Choroid plexus epithelial cell (primary cell): ENCODE measurements at regions not wholly inside any gene's neighbourhood (a gene's known extent, or its start where the extent isn't known, plus 50 kb on each side); places are given as distances from the start of the nearest gene placed in this dataset.
"Not testable (repeated sequence)": the region's sequence is repeated elsewhere in the genome, so short reads cannot be mapped to it uniquely, and the experiment has no call there.

Experiments used
- DNase-seq: peaks from one replicate; pipeline ENCODE4 v3.0.0-alpha.2; 2010; ENCODE audit warnings: low read depth
- H3K4me3 ChIP-seq: 2 replicates; pipeline ENCODE4 v1.5.1; 2011; ENCODE audit warnings: low read depth, mild to moderate bottlenecking, control low read depth, low read length, moderate library complexity
- TF ChIP-seq, protein P1 (sequence below): conservative IDR thresholded peaks from 2 replicates; pipeline ENCODE4 v1.5.1; 2011; ENCODE audit warnings: low read depth, mild to moderate bottlenecking, control low read depth, inconsistent platforms, low read length, moderate library complexity

GRCh38 chr11:34001557-34002064, 49.9 kb upstream of the CAPRIN1 start:
- TF ChIP-seq, protein P1, sequence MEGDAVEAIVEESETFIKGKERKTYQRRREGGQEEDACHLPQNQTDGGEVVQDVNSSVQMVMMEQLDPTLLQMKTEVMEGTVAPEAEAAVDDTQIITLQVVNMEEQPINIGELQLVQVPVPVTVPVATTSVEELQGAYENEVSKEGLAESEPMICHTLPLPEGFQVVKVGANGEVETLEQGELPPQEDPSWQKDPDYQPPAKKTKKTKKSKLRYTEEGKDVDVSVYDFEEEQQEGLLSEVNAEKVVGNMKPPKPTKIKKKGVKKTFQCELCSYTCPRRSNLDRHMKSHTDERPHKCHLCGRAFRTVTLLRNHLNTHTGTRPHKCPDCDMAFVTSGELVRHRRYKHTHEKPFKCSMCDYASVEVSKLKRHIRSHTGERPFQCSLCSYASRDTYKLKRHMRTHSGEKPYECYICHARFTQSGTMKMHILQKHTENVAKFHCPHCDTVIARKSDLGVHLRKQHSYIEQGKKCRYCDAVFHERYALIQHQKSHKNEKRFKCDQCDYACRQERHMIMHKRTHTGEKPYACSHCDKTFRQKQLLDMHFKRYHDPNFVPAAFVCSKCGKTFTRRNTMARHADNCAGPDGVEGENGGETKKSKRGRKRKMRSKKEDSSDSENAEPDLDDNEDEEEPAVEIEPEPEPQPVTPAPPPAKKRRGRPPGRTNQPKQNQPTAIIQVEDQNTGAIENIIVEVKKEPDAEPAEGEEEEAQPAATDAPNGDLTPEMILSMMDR = no peak
- H3K4me3 ChIP-seq = no peak overlapping the region
- no peak for DNase-seq

DNA sequence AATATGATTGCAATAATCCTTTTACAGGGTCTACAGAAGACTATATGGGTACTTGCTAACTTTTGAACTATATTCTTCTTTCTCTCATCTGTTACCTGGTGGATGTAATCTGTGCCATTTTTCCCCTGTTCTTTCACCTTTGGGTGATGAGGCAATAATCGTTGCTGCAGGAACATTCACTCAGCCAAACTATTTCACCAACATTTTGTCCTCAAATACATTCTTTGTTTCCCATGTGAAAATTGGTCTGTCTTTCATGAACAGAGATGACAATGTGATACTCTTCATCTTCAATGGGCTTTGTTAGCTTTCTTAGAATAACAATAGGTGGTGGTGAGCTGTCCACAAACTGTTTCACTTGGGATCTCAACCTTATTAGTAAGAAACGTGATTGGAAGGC, 52.1 kb upstream of the CAPRIN1 start:
- TF ChIP-seq, protein P1 = no peak
- DNase-seq = no peak
- no peak overlapping the region for H3K4me3 ChIP-seq

DNA sequence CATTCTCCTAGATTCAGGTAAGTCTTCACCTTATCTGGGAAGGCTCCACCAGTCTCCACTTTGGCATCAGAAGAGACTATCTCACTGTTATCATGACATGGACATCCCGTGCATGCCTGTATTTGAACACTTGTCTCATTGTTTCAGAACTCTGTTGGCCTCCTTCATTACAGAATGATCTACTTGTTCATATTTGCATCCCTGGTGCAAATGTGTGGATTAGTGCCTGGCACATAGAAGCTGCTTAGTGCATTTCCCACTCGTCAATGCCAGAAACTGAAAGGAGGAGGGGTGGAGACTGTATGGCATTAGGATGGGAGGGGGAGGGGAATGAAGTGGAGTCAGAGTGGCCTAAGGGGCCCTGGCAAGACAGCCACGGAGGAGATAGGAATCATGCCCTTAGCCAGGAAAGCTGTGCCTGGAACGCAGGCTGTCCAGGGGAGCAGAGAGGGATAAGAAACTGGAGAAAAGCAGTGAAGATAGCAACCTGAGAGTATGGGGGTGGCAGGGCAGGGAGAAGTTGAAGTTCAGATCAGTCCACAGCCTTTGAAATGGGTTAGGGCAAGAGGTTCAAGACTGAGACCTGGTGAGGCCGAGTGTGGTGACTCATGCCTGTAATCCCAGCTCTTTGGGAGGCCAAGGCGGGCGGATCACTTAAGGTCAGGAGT, 53.8 kb upstream of the CAPRIN1 start:
- no peak overlapping the region for H3K4me3 ChIP-seq
- peak; percentile 5 for DNase-seq
- TF ChIP-seq, protein P1 = no peak

GRCh38 chr11:33996498-33997454, 54.8 kb upstream of the CAPRIN1 start:
- TF ChIP-seq, protein P1 = peak; percentile 89
- H3K4me3 ChIP-seq = peak overlapping the region; percentile 17
- DNase-seq = peak; percentile 85

DNA sequence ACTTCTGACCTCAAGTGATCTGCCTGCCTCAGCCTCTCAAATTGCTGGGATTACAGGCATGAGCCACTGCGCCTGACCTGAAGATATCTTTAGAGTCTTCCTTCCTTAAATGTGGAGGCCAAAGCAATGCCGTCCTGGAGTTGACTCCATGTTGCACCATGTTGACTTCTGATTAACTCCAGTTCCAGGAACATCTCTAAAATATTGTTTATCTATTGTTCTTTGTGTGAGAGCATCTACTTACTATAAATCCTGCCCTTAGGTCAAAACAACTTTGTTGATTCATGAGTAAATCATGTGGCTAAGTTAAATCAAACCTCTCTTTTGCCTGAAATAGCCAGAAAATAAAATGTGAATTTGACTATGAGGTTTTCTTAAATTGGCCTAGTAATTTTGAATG, 56.6 kb upstream of the CAPRIN1 start:
- no peak for DNase-seq
- TF ChIP-seq, protein P1 = no peak
- no peak overlapping the region for H3K4me3 ChIP-seq

DNA sequence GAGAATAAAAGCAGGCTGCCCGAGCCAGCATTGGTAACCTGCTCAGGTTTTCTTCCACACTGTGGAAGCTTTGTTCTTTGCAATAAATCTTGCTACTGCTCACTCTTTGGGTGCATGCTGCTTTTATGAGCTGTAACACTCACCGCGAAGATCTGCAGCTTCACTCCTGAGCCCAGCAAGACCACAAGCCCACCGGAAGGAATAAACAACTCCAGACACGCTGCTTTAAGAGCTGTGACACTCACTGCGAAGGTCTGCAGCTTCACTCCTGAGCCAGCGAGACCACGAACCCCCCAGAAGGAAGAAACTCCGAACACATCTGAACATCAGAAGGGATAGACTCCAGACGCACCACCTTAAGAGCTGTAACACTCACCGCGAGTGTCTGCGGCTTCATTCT, 60.4 kb upstream of the CAPRIN1 start:
- DNase-seq, H3K4me3 ChIP-seq: not testable (repeated sequence)

- DNase-seq, H3K4me3 ChIP-seq: not testable (repeated sequence)
These were observed 61.4 kb upstream of the CAPRIN1 start for GRCh38 chr11:33990131-33990530.
